Left lung (tissue), 4 donors: ENCODE measurements at regions not wholly inside any gene's neighbourhood (a gene's known extent, or its start where the extent isn't known, plus 50 kb on each side); places are given as distances from the start of the nearest gene placed in this dataset.

Experiments used
- ATAC-seq: fragments of 200-7000 bp; cut with Tn5 transposase; one replicate; pipeline ENCODE4 v1.9.1; 2020; ENCODE audit warnings: moderate library complexity
- DNase-seq, 4 donors: peaks; one replicate each; pipeline ENCODE4 v3.0.0-alpha.2; 2013 to 2020
- H3K27ac ChIP-seq, 2 donors: fragments of 200-600 bp; sonication (generic) in 1 of 2; one replicate each; pipeline versions ENCODE4 v1.5.0 to v1.8.0; 2020 to 2021
- H3K27me3 ChIP-seq, 2 donors: fragments of 200-600 bp; sonication (generic) in 1 of 2; one replicate each; pipeline versions ENCODE4 v1.5.0 to v1.8.0; 2020 to 2021
- H3K36me3 ChIP-seq, 2 donors: fragments of 200-600 bp; sonication (generic) in 1 of 2; one replicate each; pipeline versions ENCODE4 v1.5.0 to v1.8.0; 2020 to 2021
- H3K4me1 ChIP-seq, 2 donors: fragments of 200-600 bp; one replicate each; pipeline ENCODE4 v1.8.0; 2021
- H3K4me3 ChIP-seq, 2 donors: fragments of 200-600 bp; sonication (generic) in 1 of 2; one replicate each; pipeline versions ENCODE4 v1.5.0 to v1.8.0; 2020 to 2021; ENCODE audit warnings: mild to moderate bottlenecking in 1 of 2
- H3K9me3 ChIP-seq, 2 donors: fragments of 200-600 bp; sonication (generic) in 1 of 2; one replicate each; pipeline versions ENCODE4 v1.5.0 to v1.8.0; 2020 to 2021
- intact Hi-C, 2 donors: fragments of 100-400 bp; cut with DNase I; formaldehyde crosslinking; loops; one replicate each; pipeline versions ENCODE4 v1.11.2 to v1.14.2; 2022
- TF ChIP-seq, protein P1 (sequence below), 2 donors: fragments of 200-600 bp; sonication (generic) in 1 of 2; IDR thresholded peaks; one replicate each; pipeline versions ENCODE4 v1.5.0 to v1.8.0; 2021; ENCODE audit warnings: antibody characterized with exemption in 2 of 2
- donor health status: DM: no; HTN: yes; CAD: no.
- donor health status: DM: no; HTN: no; CAD: no.

DNA sequence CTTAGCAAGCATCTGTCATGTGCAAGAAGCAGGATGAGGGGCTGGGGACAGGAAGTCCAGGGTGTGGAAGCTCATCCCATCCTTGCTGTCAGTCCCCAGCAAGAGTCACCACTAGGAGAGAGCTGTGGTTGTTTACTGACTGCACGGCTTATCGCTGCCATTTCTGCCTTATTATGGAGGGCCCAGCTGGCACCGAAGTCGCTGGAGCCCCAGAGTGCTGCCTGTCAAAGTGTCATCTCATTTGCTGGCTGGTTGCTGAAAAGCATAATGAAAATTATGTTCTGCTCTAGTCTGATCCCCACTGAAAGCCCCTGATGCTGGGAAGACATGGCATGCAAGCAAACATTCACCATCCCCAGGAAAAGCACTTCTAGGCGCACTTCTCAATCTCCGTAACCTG, 642.7 kb downstream of the NPHP4 start:
- no peak for ATAC-seq
- TF ChIP-seq, protein P1, sequence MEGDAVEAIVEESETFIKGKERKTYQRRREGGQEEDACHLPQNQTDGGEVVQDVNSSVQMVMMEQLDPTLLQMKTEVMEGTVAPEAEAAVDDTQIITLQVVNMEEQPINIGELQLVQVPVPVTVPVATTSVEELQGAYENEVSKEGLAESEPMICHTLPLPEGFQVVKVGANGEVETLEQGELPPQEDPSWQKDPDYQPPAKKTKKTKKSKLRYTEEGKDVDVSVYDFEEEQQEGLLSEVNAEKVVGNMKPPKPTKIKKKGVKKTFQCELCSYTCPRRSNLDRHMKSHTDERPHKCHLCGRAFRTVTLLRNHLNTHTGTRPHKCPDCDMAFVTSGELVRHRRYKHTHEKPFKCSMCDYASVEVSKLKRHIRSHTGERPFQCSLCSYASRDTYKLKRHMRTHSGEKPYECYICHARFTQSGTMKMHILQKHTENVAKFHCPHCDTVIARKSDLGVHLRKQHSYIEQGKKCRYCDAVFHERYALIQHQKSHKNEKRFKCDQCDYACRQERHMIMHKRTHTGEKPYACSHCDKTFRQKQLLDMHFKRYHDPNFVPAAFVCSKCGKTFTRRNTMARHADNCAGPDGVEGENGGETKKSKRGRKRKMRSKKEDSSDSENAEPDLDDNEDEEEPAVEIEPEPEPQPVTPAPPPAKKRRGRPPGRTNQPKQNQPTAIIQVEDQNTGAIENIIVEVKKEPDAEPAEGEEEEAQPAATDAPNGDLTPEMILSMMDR (IDR thresholded peaks at IDR 0.05) = no peak
- no peaks in the 10 kb centered on the region for H3K36me3 ChIP-seq
- no peak overlapping the region for H3K4me3 ChIP-seq
- H3K4me1 ChIP-seq = no peaks in the 10 kb centered on the region
- intact Hi-C loops = no loop called here
- no peak overlapping the region for H3K27ac ChIP-seq
- no peak for DNase-seq
- H3K27me3 ChIP-seq = peaks cover 0 to 4% of the 10 kb centered on the region in 2 donors
- no peaks in the 10 kb centered on the region for H3K9me3 ChIP-seq

DNA sequence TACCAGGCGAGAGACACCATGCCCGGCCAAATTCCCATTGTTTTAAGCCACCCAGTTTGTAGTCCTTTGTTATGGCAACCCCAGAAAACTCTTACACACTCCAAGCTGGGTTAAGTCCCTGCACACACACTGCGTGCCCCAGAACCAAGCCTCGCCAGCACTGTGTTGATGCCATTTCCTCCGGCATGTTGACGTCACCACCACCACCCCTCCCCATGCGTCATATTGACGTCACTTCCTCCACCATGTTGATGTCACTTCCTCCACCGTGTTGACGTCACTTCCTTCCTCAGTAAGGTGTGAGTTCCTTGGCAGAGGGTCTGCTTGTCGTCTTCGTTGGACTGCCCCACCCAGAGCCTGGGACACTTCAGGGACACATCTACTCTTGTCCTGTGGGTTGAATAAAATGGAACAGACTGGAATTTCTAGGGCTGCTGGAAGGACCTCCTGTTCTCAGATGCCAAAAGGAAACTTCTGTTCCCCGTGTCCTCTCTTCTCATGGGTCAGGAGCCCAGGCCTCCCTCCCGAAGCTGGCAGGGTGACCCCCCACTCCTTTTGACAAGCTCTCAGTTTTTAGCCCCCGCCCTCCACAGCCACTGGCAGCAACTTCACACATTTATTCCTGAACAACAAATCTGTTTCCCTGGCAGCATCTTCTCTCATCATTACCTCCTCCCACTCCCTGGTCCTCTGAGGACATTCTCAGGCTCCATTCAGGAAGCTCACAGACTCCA, 643.3 kb downstream of the NPHP4 start:
- DNase-seq = no peak
- TF ChIP-seq, protein P1 (IDR thresholded peaks at IDR 0.05) = no peak
- Histone ChIP-seq H3K4me3 (no peak overlapping the region), H3K27ac (no peak overlapping the region), H3K9me3 (no peaks in the 10 kb centered on the region), H3K36me3 (no peaks in the 10 kb centered on the region), H3K27me3 (peaks cover 0 to 4% of the 10 kb centered on the region in 2 donors), H3K4me1 (no peaks in the 10 kb centered on the region)
- ATAC-seq = no peak
- intact Hi-C loops = no loop called here

DNA sequence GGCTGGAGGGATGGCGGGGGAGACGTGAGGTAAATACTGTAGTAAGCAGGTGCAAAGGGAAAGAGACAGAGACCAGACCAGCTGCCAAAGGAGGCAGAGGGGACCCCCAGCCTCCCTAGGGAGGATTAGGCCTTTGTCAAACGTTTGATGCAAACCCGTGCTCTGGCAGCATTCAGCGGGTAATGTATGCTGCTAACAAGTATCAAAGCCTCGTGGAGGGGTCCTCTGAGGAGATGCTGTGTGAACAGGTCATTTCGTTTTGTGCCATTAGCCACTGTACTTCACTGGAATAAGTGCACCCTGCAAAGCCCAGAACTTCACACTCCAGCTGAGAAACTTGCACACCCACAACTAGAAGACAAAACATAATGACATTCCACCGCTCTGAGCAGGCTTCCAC, 644.5 kb downstream of the NPHP4 start:
- peaks cover 0 to 4% of the 10 kb centered on the region in 2 donors for H3K27me3 ChIP-seq
- DNase-seq = no peak
- intact Hi-C loops = no loop called here
- no peaks in the 10 kb centered on the region for H3K36me3 ChIP-seq
- no peaks in the 10 kb centered on the region for H3K9me3 ChIP-seq
- no peak overlapping the region for H3K4me3 ChIP-seq
- no peak for ATAC-seq
- TF ChIP-seq, protein P1 (IDR thresholded peaks at IDR 0.05) = no peak
- H3K27ac ChIP-seq = no peak overlapping the region
- no peaks in the 10 kb centered on the region for H3K4me1 ChIP-seq

DNA sequence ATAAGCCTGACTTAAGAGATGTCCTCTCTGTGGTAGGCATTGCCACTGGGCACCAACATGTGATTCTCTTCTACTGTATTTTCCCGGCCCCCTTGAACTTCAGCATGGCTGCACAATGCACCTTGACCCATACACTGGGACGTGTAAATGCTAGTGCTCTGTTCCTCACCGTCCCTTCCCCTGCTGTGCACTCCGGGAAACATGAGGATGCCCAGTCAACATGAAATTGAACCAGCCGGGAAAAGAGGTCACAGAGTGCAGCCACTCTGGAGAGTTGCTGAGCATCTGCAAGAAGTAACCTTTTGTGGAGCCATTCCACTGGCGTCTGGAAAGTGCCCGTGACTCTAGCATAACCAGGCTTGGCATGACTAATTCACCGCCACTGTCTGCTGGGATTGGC, 646.7 kb downstream of the NPHP4 start:
- DNase-seq (no peak), ATAC-seq (no peak)
- TF ChIP-seq, protein P1 (IDR thresholded peaks at IDR 0.05) = no peak
- H3K27ac ChIP-seq = no peak overlapping the region
- no peak overlapping the region for H3K4me3 ChIP-seq
- no peaks in the 10 kb centered on the region for H3K4me1 ChIP-seq
- H3K27me3 ChIP-seq = peaks cover 0 to 4% of the 10 kb centered on the region in 2 donors
- H3K9me3 ChIP-seq = no peaks in the 10 kb centered on the region
- H3K36me3 ChIP-seq = no peaks in the 10 kb centered on the region
- intact Hi-C loops = no loop called here

DNA sequence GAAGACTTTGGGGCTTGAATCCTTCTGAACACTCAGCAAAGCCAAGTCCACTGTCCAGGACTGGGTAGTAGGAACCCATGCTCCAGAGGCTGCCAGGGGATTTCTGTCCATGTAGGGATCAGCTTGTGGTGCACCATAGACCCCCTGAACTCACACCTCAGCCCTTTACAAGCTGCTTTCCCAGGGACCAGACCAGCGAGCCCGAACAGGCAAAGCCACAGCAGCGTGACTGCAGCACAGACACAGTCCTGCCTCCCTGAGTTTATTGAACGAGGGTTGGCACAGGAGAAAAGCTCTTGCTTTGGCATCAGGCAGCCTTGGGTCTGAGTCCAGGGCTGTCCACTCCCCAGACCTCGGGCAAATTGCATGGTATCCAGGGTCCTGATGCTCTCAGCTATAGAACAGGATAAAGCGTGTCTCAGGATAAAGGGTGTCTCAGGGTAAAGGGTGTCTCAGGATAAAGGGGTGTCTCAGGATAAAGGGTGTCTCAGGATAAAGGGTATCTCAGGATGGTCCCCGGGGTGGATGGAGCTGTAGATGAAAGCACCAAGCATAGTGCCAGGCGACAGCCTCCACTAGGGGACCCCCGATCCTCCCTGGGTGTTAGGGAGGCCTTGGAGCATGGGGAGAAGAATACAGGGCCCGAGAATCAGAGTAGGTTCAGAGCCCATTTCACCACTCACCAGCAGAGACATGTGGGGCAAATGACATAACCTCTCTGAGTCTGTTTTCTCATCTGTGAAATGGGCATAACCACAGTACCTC, 648.8 kb downstream of the NPHP4 start:
- no peaks in the 10 kb centered on the region for H3K4me1 ChIP-seq
- no peak for ATAC-seq
- intact Hi-C loops = no loop called here

More for the DNA sequence above, 648.8 kb downstream of the NPHP4 start:
- TF ChIP-seq, protein P1 (IDR thresholded peaks at IDR 0.05) = no peak
- DNase-seq = no peak
- no peak overlapping the region for H3K4me3 ChIP-seq
- H3K9me3 ChIP-seq = no peaks in the 10 kb centered on the region
- no peak overlapping the region for H3K27ac ChIP-seq
- H3K36me3 ChIP-seq = no peaks in the 10 kb centered on the region
- H3K27me3 ChIP-seq = peaks cover 0 to 4% of the 10 kb centered on the region in 2 donors
